GM18519 (cell line): ENCODE measurements at regions not wholly inside any gene's neighbourhood (a gene's known extent, or its start where the extent isn't known, plus 50 kb on each side); places are given as distances from the start of the nearest gene placed in this dataset.

Experiments used
- ATAC-seq: cut with Tn5 transposase; IDR thresholded peaks from one replicate; pipeline ENCODE4 v1.9.1; 2021; ENCODE audit warnings: mild to moderate bottlenecking, moderate library complexity; ENCODE audit not compliant: unreplicated experiment, low FRiP score

DNA sequence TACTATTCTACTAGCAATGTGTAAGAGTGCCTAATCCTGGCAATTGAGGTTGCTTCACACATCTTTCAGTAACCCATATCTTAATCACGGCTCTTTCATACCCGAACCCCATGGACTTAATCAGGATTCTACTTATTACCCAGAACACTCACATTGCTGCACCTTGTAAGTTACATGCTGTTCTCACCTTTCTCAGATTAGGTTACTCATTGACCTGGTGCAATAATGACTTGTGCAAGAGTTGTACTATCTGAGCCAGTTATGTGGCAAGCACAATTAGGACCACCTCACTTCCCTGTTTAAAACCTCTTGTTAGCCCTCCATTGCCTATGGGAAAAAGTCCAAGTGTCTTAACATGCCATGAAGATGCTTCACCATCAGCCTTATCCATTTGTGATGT is 306.7 kb upstream of the E2F7 start:
- ATAC-seq: no peak

DNA sequence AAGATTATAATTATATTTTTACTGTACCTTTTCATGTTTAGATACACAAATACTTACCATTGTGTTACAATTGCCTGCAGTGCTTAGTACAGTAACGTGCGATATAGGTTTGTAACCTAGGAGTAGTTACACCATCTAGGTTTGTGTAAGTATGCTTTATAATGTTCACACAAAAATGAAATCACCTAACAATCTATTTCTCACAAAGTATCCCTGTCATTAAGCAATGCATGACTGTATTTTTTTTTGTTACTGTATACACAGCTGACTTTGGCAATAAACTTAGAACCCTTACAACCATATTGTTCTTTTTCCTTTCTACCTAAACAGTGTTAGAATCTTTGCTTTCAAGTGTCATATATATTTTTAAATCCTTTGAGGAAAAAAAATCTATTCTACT is 303.0 kb upstream of the E2F7 start:
- no peak for ATAC-seq

DNA sequence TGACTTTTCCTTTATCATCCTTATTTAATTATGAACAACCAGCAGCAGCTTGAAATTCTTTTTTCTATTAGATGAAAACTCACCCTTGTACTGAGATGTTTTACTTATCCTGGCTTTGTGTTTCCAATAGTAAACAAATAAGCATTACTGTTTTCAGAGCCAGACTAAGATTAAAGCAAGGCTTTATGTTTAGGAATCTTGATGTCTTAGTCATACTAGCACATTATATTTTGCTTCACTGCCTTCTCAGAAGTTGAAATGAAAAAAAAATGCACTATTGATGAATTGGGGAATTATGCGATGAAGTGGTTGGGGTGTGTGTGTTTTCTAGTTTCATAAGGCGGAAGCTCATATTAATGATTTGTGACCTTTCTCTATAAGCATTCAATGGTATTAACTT is 301.2 kb upstream of the E2F7 start:
- ATAC-seq: no peak

- ATAC-seq: no peak
Measured at GRCh38 chr12:77364400-77364799, 299.0 kb upstream of the E2F7 start.

- no peak for ATAC-seq
Measured at GRCh38 chr12:77362509-77363210, 297.3 kb upstream of the E2F7 start.

DNA sequence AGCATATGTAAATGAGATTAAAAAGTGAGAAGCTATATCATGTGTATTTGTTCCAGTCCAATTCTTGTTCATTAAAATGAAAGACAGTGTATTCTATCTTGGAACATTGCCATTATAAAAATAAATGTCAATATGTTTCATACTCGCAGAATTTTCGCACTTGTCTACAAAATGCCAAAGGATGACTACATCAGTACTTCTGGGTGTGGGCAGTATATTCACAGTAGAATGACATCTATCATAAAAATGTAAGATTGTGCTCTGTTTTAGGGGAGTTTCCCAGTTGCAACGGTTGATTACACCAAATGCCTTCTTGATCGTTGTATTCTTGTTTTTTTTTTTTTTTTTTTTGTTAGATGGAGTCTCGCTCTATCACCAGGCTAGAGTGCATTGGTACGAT is 292.3 kb upstream of the E2F7 start:
- ATAC-seq: no peak

DNA sequence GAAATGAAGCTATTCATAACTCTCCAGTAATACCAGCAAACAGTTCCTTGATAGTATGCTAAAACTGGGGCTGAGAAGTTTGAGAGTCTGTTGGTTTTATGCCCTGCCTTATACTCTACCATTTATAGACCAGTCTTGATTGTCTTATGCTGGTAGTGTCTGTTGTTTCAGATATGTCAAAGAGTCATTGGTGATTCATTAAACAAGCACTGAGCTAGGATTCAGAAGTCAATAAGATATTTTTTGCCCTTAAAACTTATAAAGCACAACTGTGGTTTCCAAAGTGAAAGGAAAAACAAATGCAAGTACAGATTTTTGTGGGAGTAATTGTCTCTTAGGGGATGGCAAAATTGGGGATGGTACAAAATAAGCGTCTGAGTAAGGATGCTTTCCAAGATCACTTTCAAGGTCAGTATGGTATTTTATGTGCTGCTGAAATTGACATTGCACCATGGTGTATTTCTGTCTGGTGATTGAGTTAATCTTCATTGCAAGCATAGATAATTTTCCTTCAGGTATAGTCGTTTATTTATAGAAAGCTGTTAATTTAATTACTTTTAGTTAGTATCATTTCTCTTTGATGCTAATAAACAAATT is 289.5 kb upstream of the E2F7 start:
- ATAC-seq: no peak

DNA sequence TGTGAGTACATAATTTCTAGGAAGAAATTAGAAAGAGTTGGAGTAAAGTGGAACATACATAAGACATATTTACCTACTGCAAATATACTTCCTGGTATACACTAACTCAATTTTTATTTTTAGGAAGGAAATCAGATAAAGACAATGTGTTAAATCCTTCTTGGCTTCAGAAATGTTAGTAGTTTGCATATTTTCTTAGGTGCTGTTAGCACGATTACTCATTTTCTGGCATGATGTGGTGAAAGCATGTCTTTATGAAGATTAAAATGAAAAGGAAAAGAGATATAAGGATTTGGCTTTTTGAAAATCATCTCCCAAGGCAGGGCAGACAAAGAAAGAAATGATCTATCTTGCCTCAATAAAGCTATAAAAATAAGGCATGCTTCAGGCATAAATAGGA is 287.6 kb upstream of the E2F7 start:
- no peak for ATAC-seq

DNA sequence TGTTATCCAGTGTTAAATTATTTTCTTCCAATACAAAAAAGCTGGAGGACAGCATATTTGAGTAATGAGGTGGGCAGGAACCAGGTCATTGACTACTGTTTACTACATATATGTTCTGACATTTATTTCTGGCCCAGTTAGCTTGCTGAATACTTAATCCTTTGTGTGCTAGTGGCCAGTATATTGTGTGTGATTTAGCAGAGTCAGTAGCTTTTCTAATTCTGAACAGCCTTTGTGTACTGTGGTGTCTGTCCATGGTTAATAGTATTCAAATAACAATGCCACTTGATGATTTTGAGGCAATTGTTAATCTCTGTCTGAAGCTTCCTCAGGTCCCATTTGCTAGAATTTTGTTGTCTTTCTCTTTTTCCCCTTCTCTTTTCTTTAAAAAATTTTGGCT is 286.5 kb upstream of the E2F7 start:
- ATAC-seq: no peak

DNA sequence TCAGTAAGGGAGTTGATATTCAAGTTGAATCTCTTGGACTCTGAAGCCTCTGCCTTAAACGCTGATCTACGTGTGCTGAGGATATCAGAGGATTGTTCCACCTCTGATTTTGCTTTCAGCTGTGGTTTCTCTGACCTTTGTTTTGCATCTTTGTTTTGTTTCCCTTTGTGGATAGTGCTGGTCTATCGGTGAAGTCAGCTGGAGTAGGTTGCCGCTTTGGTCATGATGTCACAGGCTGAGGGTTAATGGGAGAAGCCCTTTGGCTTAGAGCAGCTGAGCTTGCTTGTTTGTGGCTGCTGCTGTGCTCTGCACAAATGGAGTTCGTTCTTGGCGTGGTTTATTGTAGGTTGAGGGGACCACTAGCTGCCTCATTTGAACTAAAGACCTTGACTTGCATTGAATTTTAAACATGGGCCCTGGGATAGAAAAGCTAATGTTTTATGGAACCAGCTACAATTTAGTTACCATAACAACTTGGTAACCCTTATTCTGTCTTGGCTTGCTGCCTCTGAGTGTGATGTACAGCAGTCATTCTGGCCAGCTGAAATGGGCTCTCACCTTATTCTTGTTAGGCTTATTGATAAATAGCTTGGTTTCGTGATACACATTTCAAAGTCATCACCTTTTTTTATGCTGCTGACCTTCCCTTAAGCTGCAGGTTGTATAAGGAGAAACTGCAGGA is 284.5 kb upstream of the E2F7 start:
- no peak for ATAC-seq

DNA sequence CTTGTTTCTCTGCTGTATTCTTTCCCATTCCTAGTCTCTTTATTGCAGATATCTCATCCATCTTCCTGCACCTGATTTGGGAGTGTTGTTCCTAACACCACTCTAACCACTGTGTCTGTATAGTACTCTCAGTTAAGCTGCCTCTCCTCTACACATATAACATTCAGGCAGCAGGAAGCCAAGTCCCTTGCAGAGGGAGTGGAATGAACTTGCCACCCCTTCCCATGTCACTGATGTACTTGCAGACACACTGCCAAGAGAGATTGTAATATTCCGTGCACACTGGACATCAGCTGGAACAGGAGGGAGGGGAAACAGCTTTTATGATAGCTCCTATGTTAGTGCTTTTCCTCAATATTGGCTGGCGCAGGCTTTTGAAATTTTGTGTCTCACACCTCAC is 281.6 kb upstream of the E2F7 start:
- ATAC-seq: no peak

DNA sequence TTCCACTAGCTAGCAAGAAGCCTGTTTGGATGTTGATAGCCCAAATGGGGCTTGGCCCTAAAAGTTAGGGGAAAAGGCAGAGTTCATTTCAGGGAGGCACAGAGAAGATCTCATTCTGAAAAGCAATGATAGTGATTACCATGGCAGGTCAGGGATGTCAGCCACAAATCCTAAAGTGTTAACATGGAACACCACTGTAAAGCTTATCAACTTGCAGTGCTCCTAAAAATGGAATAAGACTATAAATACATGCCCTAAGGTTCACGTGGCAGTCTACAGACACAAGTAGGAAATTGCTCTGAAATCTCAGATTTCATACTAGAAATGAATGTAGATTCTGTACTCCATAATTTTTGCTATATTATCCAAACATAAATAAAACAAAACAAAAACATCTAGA is 280.0 kb upstream of the E2F7 start:
- ATAC-seq: no peak

GRCh38 chr12:77344651-77345050 is 279.3 kb upstream of the E2F7 start:
- ATAC-seq: no peak

GRCh38 chr12:77343291-77343690 is 277.9 kb upstream of the E2F7 start:
- no peak for ATAC-seq

DNA sequence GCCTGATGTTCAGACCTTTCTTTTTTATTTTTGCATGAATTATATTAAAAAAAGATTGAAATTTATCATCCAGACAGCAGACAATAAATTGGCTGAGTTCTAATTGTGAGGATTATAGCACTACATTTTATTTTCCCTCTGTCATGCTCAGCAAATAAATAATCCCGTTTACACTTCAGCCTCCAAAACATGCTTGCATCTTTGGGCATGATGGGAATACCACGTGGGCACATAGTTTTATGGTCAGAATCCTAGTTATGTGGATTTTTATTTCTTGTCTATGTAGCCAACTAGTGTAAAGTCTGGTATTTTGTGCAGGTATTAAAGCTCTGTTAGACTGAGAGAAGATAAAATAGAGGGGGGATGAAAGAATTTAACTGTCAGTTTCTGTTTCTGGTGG is 276.9 kb upstream of the E2F7 start:
- no peak for ATAC-seq

DNA sequence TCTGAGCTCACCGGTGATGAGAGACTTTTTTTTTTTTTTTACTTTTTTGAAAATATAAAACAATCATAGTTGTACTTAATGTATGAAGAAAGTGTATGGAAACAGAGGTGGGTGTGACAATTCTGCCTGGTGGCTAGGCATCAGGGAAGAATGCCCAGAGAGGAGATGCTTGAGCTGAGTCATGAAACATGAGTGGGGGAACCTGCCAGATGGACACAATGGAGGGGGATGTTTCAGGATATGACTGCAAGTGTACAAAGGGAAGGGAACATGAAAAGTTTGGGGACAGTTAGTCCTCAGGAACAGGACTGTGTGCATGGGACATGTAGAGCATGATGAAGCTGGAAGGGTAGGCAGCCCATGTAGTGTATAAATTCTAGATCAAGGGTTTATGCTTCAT is 274.2 kb upstream of the E2F7 start:
- ATAC-seq: no peak

DNA sequence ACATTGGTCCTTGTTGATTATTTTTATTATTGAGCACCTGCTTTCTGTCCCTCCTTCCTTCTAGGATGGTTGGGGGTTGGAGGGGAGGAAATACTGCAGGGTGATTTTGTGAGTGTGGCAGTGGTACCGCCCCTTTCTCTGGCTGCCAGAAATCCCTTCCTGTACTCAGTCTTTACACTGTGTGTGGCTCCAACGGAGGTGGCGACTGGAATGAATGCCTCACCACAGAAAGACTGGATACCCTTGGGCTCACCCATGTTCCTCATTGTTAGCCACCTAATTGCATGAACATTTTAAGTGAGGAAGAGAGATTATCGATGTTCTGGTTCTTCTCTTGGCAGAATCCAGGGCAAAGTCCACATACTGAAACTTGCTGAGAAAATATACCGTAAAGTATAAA is 272.0 kb upstream of the E2F7 start:
- ATAC-seq: no peak

GRCh38 chr12:77334806-77335205 is 269.4 kb upstream of the E2F7 start:
- no peak for ATAC-seq

- no peak for ATAC-seq
Measured at GRCh38 chr12:77328326-77328725, 263.0 kb upstream of the E2F7 start.

- no peak for ATAC-seq
Measured at GRCh38 chr12:77325511-77326236, 260.3 kb upstream of the E2F7 start.

GRCh38 chr12:77324763-77325468 is 259.5 kb upstream of the E2F7 start:
- ATAC-seq: peak; percentile 90
